ENCODE measurements at regions not wholly inside any gene's neighbourhood (a gene's known extent, or its start where the extent isn't known, plus 50 kb on each side); places are given as distances from the start of the nearest gene placed in this dataset.
"Not testable (repeated sequence)": the region's sequence is repeated elsewhere in the genome, so short reads cannot be mapped to it uniquely, and the experiment has no call there.

- DNase-seq (ENCODE audit: low spot score), result no peak
- H3K27ac Mint-ChIP-seq, result no peak overlapping the region
- no peak overlapping the region for H3K4me3 Mint-ChIP-seq (ENCODE audit: low read depth)
- H3K9me3 Mint-ChIP-seq, result no peaks in the 10 kb centered on the region
- intact Hi-C loops (cut with micrococcal nuclease), result no loop called here
- no peaks in the 10 kb centered on the region for H3K4me1 Mint-ChIP-seq (ENCODE audit: low read depth)
- H3K36me3 Mint-ChIP-seq (ENCODE audit: low read depth), result no peaks in the 10 kb centered on the region
- no peaks in the 10 kb centered on the region for H3K27me3 Mint-ChIP-seq (ENCODE audit: low read depth)
Observed at GRCh38 chr13:97757807-97758206, 195.7 kb upstream of the IPO5 start.

GRCh38 chr13:97758317-97758716 lies 195.2 kb upstream of the IPO5 start:
- no peak for DNase-seq (ENCODE audit: low spot score)
- Mint-ChIP-seq H3K4me3 (ENCODE audit: low read depth) (no peak overlapping the region), H3K4me1 (ENCODE audit: low read depth) (no peaks in the 10 kb centered on the region), H3K27me3 (ENCODE audit: low read depth) (no peaks in the 10 kb centered on the region), H3K9me3 (no peaks in the 10 kb centered on the region), H3K36me3 (ENCODE audit: low read depth) (no peaks in the 10 kb centered on the region), H3K27ac (no peak overlapping the region)
- intact Hi-C loops (cut with micrococcal nuclease), result no loop called here

GRCh38 chr13:97761796-97762540 lies 191.5 kb upstream of the IPO5 start:
- Mint-ChIP-seq H3K4me1 (ENCODE audit: low read depth) (no peaks in the 10 kb centered on the region), H3K27ac (no peak overlapping the region), H3K4me3 (ENCODE audit: low read depth) (no peak overlapping the region), H3K9me3 (no peaks in the 10 kb centered on the region), H3K36me3 (ENCODE audit: low read depth) (no peaks in the 10 kb centered on the region), H3K27me3 (ENCODE audit: low read depth) (no peaks in the 10 kb centered on the region)
- intact Hi-C loops (cut with micrococcal nuclease), result no loop called here
- DNase-seq (ENCODE audit: low spot score), result no peak

GRCh38 chr13:97766749-97767148 lies 186.7 kb upstream of the IPO5 start:
- Mint-ChIP-seq H3K9me3 (no peaks in the 10 kb centered on the region), H3K27me3 (ENCODE audit: low read depth) (no peaks in the 10 kb centered on the region), H3K27ac (no peak overlapping the region), H3K4me1 (ENCODE audit: low read depth) (no peaks in the 10 kb centered on the region), H3K36me3 (ENCODE audit: low read depth) (no peaks in the 10 kb centered on the region), H3K4me3 (ENCODE audit: low read depth) (no peak overlapping the region)
- no peak for DNase-seq (ENCODE audit: low spot score)
- intact Hi-C loops (cut with micrococcal nuclease), result no loop called here

- intact Hi-C loops (cut with micrococcal nuclease), result no loop called here
- Mint-ChIP-seq H3K4me3 (ENCODE audit: low read depth) (no peak overlapping the region), H3K4me1 (ENCODE audit: low read depth) (no peaks in the 10 kb centered on the region)
Observed at GRCh38 chr13:97768134-97768533, 185.3 kb upstream of the IPO5 start.

GRCh38 chr13:97770231-97770630 lies 183.2 kb upstream of the IPO5 start:
- intact Hi-C loops (cut with micrococcal nuclease); DNase-seq (ENCODE audit: low spot score); H3K27ac Mint-ChIP-seq; H3K4me1 Mint-ChIP-seq (ENCODE audit: low read depth); H3K36me3 Mint-ChIP-seq (ENCODE audit: low read depth); H3K4me3 Mint-ChIP-seq (ENCODE audit: low read depth); H3K9me3 Mint-ChIP-seq; H3K27me3 Mint-ChIP-seq (ENCODE audit: low read depth): not testable (repeated sequence)

More at GRCh38 chr13:97768134-97768533, 185.3 kb upstream of the IPO5 start:
- Mint-ChIP-seq H3K27ac (no peak overlapping the region), H3K9me3 (no peaks in the 10 kb centered on the region), H3K27me3 (ENCODE audit: low read depth) (no peaks in the 10 kb centered on the region), H3K36me3 (ENCODE audit: low read depth) (no peaks in the 10 kb centered on the region)
- no peak for DNase-seq (ENCODE audit: low spot score)

GRCh38 chr13:97772466-97772865 lies 181.0 kb upstream of the IPO5 start:
- H3K27me3 Mint-ChIP-seq (ENCODE audit: low read depth); H3K27ac Mint-ChIP-seq; H3K9me3 Mint-ChIP-seq; DNase-seq (ENCODE audit: low spot score); intact Hi-C loops (cut with micrococcal nuclease); H3K36me3 Mint-ChIP-seq (ENCODE audit: low read depth); H3K4me1 Mint-ChIP-seq (ENCODE audit: low read depth); H3K4me3 Mint-ChIP-seq (ENCODE audit: low read depth): not testable (repeated sequence)

GRCh38 chr13:97774391-97775100 lies 178.9 kb upstream of the IPO5 start:
- H3K27ac Mint-ChIP-seq; H3K9me3 Mint-ChIP-seq; H3K4me3 Mint-ChIP-seq (ENCODE audit: low read depth); H3K4me1 Mint-ChIP-seq (ENCODE audit: low read depth); intact Hi-C loops (cut with micrococcal nuclease); H3K27me3 Mint-ChIP-seq (ENCODE audit: low read depth); DNase-seq (ENCODE audit: low spot score); H3K36me3 Mint-ChIP-seq (ENCODE audit: low read depth): not testable (repeated sequence)

- no peaks in the 10 kb centered on the region for H3K9me3 Mint-ChIP-seq
- DNase-seq (ENCODE audit: low spot score), result no peak
- no peaks in the 10 kb centered on the region for H3K27me3 Mint-ChIP-seq (ENCODE audit: low read depth)
- intact Hi-C loops (cut with micrococcal nuclease), result no loop called here
- H3K4me1 Mint-ChIP-seq (ENCODE audit: low read depth), result no peaks in the 10 kb centered on the region
- no peaks in the 10 kb centered on the region for H3K36me3 Mint-ChIP-seq (ENCODE audit: low read depth)
- no peak overlapping the region for H3K27ac Mint-ChIP-seq
- no peak overlapping the region for H3K4me3 Mint-ChIP-seq (ENCODE audit: low read depth)
Observed at GRCh38 chr13:97780486-97780885, 173.0 kb upstream of the IPO5 start.

- Mint-ChIP-seq H3K4me1 (ENCODE audit: low read depth) (no peaks in the 10 kb centered on the region), H3K27ac (no peak overlapping the region), H3K27me3 (ENCODE audit: low read depth) (no peaks in the 10 kb centered on the region), H3K36me3 (ENCODE audit: low read depth) (no peaks in the 10 kb centered on the region), H3K4me3 (ENCODE audit: low read depth) (no peak overlapping the region), H3K9me3 (no peaks in the 10 kb centered on the region)
- intact Hi-C loops (cut with micrococcal nuclease), result no loop called here
- DNase-seq (ENCODE audit: low spot score), result no peak
Observed at GRCh38 chr13:97781891-97782305, 171.6 kb upstream of the IPO5 start.

GRCh38 chr13:97786510-97786909 lies 167.0 kb upstream of the IPO5 start:
- Mint-ChIP-seq H3K4me1 (ENCODE audit: low read depth) (no peaks in the 10 kb centered on the region), H3K9me3 (peaks cover 3% of the 10 kb centered on the region), H3K27me3 (ENCODE audit: low read depth) (no peaks in the 10 kb centered on the region), H3K27ac (no peak overlapping the region), H3K4me3 (ENCODE audit: low read depth) (no peak overlapping the region), H3K36me3 (ENCODE audit: low read depth) (no peaks in the 10 kb centered on the region)
- intact Hi-C loops (cut with micrococcal nuclease), result no loop called here
- no peak for DNase-seq (ENCODE audit: low spot score)

GRCh38 chr13:97797553-97797952 lies 155.9 kb upstream of the IPO5 start:
- Mint-ChIP-seq H3K4me1 (ENCODE audit: low read depth) (no peaks in the 10 kb centered on the region), H3K27me3 (ENCODE audit: low read depth) (no peaks in the 10 kb centered on the region), H3K27ac (no peak overlapping the region), H3K9me3 (peaks cover 23% of the 10 kb centered on the region), H3K36me3 (ENCODE audit: low read depth) (no peaks in the 10 kb centered on the region), H3K4me3 (ENCODE audit: low read depth) (no peak overlapping the region)
- DNase-seq (ENCODE audit: low spot score), result no peak
- intact Hi-C loops (cut with micrococcal nuclease), result no loop called here

- Mint-ChIP-seq H3K4me1 (ENCODE audit: low read depth) (no peaks in the 10 kb centered on the region), H3K36me3 (ENCODE audit: low read depth) (no peaks in the 10 kb centered on the region), H3K27me3 (ENCODE audit: low read depth) (no peaks in the 10 kb centered on the region), H3K27ac (no peak overlapping the region), H3K4me3 (ENCODE audit: low read depth) (no peak overlapping the region), H3K9me3 (peaks cover 17% of the 10 kb centered on the region)
- no peak for DNase-seq (ENCODE audit: low spot score)
- intact Hi-C loops (cut with micrococcal nuclease), result no loop called here
Observed at GRCh38 chr13:97798171-97798821, 155.2 kb upstream of the IPO5 start.
